LNCaP clone FGC (cell line): ENCODE measurements at regions not wholly inside any gene's neighbourhood (a gene's known extent, or its start where the extent isn't known, plus 50 kb on each side); places are given as distances from the start of the nearest gene placed in this dataset.
"Not testable (repeated sequence)": the region's sequence is repeated elsewhere in the genome, so short reads cannot be mapped to it uniquely, and the experiment has no call there.

Source experiments
- DNase-seq: peaks from one replicate; pipeline ENCODE4 v3.0.0-alpha.2; 2011; ENCODE audit warnings: low read depth
- H3K4me3 ChIP-seq: 2 replicates; pipeline ENCODE4 v1.5.1; 2011; ENCODE audit warnings: mild to moderate bottlenecking, low read depth, low read length, control low read depth
- CTCF ChIP-seq: IDR thresholded peaks from 2 replicates; pipeline ENCODE4 v1.5.1; 2012; ENCODE audit warnings: mild to moderate bottlenecking; ENCODE audit not compliant: control insufficient read depth, insufficient read depth; ENCODE audit errors: extremely low read depth

DNA sequence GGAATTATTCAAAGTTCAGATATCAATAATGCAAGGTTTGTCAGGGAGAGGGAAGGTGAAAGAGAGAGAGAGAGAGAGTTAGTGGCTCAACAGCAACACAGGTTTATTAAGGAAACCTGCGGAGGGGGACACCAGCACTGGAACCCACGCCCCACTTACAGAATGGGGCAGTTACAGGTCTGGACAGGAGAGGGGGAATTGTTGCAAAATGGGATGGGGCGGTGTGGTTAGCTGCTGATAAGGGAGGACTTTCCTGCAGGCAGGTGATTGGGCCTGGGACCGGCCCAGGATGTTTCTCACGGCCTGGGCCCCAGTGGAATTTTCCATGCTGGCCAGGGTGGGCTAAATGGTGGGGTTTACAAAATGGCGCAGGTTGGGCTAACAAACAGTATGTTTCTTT is 278.2 kb upstream of the SLC16A7 start:
- no peak for DNase-seq
- no peak overlapping the region for H3K4me3 ChIP-seq
- no peak for TF ChIP-seq CTCF

DNA sequence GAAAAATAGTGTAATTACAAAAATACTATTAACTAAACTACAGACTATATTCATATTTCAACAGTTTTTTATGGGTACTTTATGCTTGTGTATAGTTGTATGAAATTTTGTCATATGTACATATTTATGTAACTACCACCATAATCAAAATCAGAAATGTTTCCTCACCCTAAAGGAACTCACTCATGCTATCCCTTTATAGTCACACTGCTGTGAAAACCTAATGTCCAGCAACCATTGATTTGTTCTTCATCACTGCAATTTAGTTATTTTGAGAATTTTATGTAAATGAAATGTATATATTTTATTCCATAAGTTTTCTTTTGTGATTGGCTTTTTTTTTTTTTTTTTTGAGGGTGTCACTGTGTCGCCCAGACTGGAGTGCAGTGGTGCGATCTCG is 278.9 kb upstream of the SLC16A7 start:
- H3K4me3 ChIP-seq, result no peak overlapping the region
- TF ChIP-seq CTCF, result no peak
- no peak for DNase-seq

DNA sequence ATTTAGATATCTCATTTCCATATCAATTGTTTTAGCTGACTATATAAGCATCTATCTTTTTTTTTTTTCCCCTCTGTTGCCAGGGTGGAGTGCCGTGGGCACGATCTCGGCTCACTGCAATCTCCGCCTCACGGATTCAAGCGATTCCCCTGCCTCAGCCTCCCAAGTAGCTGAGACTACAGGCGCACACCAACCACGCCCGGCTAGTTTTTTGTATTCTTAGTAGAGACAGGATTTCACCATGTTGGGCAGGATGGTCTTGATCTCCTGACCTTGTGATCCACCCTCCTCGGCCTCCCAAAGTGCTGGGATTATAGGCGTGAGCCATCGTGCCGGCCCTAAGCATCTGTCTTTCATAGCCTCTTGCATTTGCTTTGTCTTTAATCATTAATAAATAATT is 279.5 kb upstream of the SLC16A7 start:
- DNase-seq, result not testable (repeated sequence)

GRCh38 chr12:59314209-59314608 is 281.6 kb upstream of the SLC16A7 start:
- TF ChIP-seq CTCF, result no peak
- DNase-seq, result no peak
- H3K4me3 ChIP-seq, result no peak overlapping the region

More for the DNA sequence above, 279.5 kb upstream of the SLC16A7 start:
- H3K4me3 ChIP-seq, result not testable (repeated sequence)

- H3K4me3 ChIP-seq, result no peak overlapping the region
- TF ChIP-seq CTCF, result no peak
- DNase-seq, result no peak
Observed at GRCh38 chr12:59304077-59304721, 291.6 kb upstream of the SLC16A7 start.

GRCh38 chr12:59298296-59298695 is 297.5 kb upstream of the SLC16A7 start:
- no peak for TF ChIP-seq CTCF
- H3K4me3 ChIP-seq, result no peak overlapping the region
- DNase-seq, result no peak

DNA sequence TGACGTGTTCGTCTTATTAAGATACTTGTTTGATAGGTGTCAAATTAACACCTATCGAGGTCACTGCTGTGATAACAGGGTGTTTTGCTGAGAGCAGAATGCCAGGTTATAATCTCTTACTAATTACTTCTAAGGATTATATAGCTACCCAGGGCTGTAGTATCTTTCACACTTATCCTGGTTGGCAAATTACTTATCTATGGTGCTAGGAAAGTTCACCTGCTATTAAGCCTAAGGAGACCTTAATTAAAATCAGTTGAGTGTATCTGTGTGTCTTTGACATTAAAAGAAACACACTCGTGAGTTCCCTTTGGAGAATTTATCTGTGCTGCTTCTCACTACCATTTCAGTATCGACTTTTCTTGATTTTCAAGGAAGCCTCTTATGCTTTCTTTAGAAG is 301.6 kb upstream of the SLC16A7 start:
- no peak overlapping the region for H3K4me3 ChIP-seq
- DNase-seq, result no peak
- TF ChIP-seq CTCF, result no peak
